ENCODE measurements at regions not wholly inside any gene's neighbourhood (a gene's known extent, or its start where the extent isn't known, plus 50 kb on each side); places are given as distances from the start of the nearest gene placed in this dataset.

GRCh38 chr17:13076905-13077304 lies 59.1 kb upstream of the ELAC2 start:
- H3K27me3 ChIP-seq (replicated peaks; ENCODE audit: control insufficient read depth, insufficient read depth, low read length) = no peaks in the 10 kb centered on the region
- H3K9me3 ChIP-seq = no peaks in the 10 kb centered on the region
- no peaks in the 10 kb centered on the region for H3K36me3 Mint-ChIP-seq (ENCODE audit: insufficient read depth, unreplicated experiment)
- no peak overlapping the region for H3K4me3 Mint-ChIP-seq (ENCODE audit: unreplicated experiment)
- POLR2A ChIA-PET = no interaction called here
- no peak overlapping the region for H3K4me3 ChIP-seq (ENCODE audit: low read depth, low read length)
- intact Hi-C loops (cut with micrococcal nuclease; ENCODE audit: unreplicated experiment) = no loop called here
- H3K4me1 ChIP-seq = no peaks in the 10 kb centered on the region
- no peak for DNase-seq
- H3K27me3 Mint-ChIP-seq (ENCODE audit: insufficient read depth, unreplicated experiment) = no peaks in the 10 kb centered on the region
- no peaks in the 10 kb centered on the region for H3K36me3 ChIP-seq (ENCODE audit: control insufficient read depth, insufficient read depth, low read length)
- H3K4me1 Mint-ChIP-seq (ENCODE audit: low read depth, unreplicated experiment) = no peaks in the 10 kb centered on the region
- no TSS peak for BruUV-seq (replicated peaks)
- CTCF ChIA-PET = no interaction called here
- H3K27ac Mint-ChIP-seq (ENCODE audit: unreplicated experiment) = no peak overlapping the region
- peaks cover 3% of the 10 kb centered on the region for H3K9me3 Mint-ChIP-seq (ENCODE audit: unreplicated experiment)
- no peak for TF ChIP-seq CTCF (IDR thresholded peaks at IDR 0.05; ENCODE audit: insufficient read depth in 1 of 2, low read depth in 1 of 2, low read length in 1 of 2, severe bottlenecking in 1 of 2, unreplicated experiment in 1 of 2)

GRCh38 chr17:13074026-13074425 lies 56.2 kb upstream of the ELAC2 start:
- no peak for DNase-seq
- intact Hi-C loops (cut with micrococcal nuclease; ENCODE audit: unreplicated experiment) = no loop called here
- H3K27me3 Mint-ChIP-seq (ENCODE audit: insufficient read depth, unreplicated experiment) = no peaks in the 10 kb centered on the region
- H3K27ac Mint-ChIP-seq (ENCODE audit: unreplicated experiment) = no peak overlapping the region
- POLR2A ChIA-PET = no interaction called here
- Histone ChIP-seq H3K4me3 (ENCODE audit: low read depth, low read length) (no peak overlapping the region), H3K4me1 (no peaks in the 10 kb centered on the region), H3K36me3 (ENCODE audit: control insufficient read depth, insufficient read depth, low read length) (no peaks in the 10 kb centered on the region), H3K27me3 (replicated peaks; ENCODE audit: control insufficient read depth, insufficient read depth, low read length) (no peaks in the 10 kb centered on the region), H3K9me3 (no peaks in the 10 kb centered on the region)
- BruUV-seq (replicated peaks) = no TSS peak
- H3K36me3 Mint-ChIP-seq (ENCODE audit: insufficient read depth, unreplicated experiment) = no peaks in the 10 kb centered on the region
- H3K4me1 Mint-ChIP-seq (ENCODE audit: low read depth, unreplicated experiment) = no peaks in the 10 kb centered on the region
- CTCF ChIA-PET = no interaction called here
- no peak for TF ChIP-seq CTCF (IDR thresholded peaks at IDR 0.05; ENCODE audit: insufficient read depth in 1 of 2, low read depth in 1 of 2, low read length in 1 of 2, severe bottlenecking in 1 of 2, unreplicated experiment in 1 of 2)
- H3K4me3 Mint-ChIP-seq (ENCODE audit: unreplicated experiment) = no peak overlapping the region
- no peaks in the 10 kb centered on the region for H3K9me3 Mint-ChIP-seq (ENCODE audit: unreplicated experiment)

- Mint-ChIP-seq H3K9me3 (ENCODE audit: unreplicated experiment) (peaks cover 4% of the 10 kb centered on the region), H3K4me3 (ENCODE audit: unreplicated experiment) (no peak overlapping the region), H3K36me3 (ENCODE audit: insufficient read depth, unreplicated experiment) (no peaks in the 10 kb centered on the region), H3K27me3 (ENCODE audit: insufficient read depth, unreplicated experiment) (no peaks in the 10 kb centered on the region), H3K4me1 (ENCODE audit: low read depth, unreplicated experiment) (no peaks in the 10 kb centered on the region), H3K27ac (ENCODE audit: unreplicated experiment) (no peak overlapping the region)
- intact Hi-C loops (cut with micrococcal nuclease; ENCODE audit: unreplicated experiment) = no loop called here
- POLR2A ChIA-PET = no interaction called here
- H3K36me3 ChIP-seq (ENCODE audit: control insufficient read depth, insufficient read depth, low read length) = no peaks in the 10 kb centered on the region
- H3K4me3 ChIP-seq (ENCODE audit: low read depth, low read length) = no peak overlapping the region
- H3K4me1 ChIP-seq = no peaks in the 10 kb centered on the region
- H3K27me3 ChIP-seq (replicated peaks; ENCODE audit: control insufficient read depth, insufficient read depth, low read length) = no peaks in the 10 kb centered on the region
- no TSS peak for BruUV-seq (replicated peaks)
- CTCF ChIA-PET = no interaction called here
- DNase-seq = no peak
- TF ChIP-seq CTCF (IDR thresholded peaks at IDR 0.05; ENCODE audit: insufficient read depth in 1 of 2, low read depth in 1 of 2, low read length in 1 of 2, severe bottlenecking in 1 of 2, unreplicated experiment in 1 of 2) = no peak
- no peaks in the 10 kb centered on the region for H3K9me3 ChIP-seq
Measured at GRCh38 chr17:13073018-13073417, 55.2 kb upstream of the ELAC2 start.
